SK-N-SH (cell line): ENCODE measurements at regions not wholly inside any gene's neighbourhood (a gene's known extent, or its start where the extent isn't known, plus 50 kb on each side); places are given as distances from the start of the nearest gene placed in this dataset.

Experiments used
- FOXM1 ChIP-seq: IDR thresholded peaks from 2 replicates; pipeline ENCODE4 v1.4.0; 2012; ENCODE audit warnings: low read depth, mild to moderate bottlenecking
- RAD21 ChIP-seq: IDR thresholded peaks from 2 replicates; pipeline ENCODE4 v1.6.1; 2012; ENCODE audit warnings: mild to moderate bottlenecking, low read length
- RCOR1 ChIP-seq: fragments of 150-350 bp; IDR thresholded peaks from 2 replicates; pipeline ENCODE4 v1.6.1; 2017; ENCODE audit warnings: antibody characterized with exemption, low read length
- RFX5 ChIP-seq: IDR thresholded peaks from 2 replicates; pipeline ENCODE4 v1.6.1; 2012; ENCODE audit warnings: mild to moderate bottlenecking, improper control_type of control experiment, low read length
- RXRA ChIP-seq: IDR thresholded peaks from 2 replicates; pipeline ENCODE4 v1.4.0; 2012; ENCODE audit warnings: low read depth, mild to moderate bottlenecking, borderline replicate concordance
- TCF12 ChIP-seq: IDR thresholded peaks from 2 replicates; pipeline ENCODE4 v1.4.0; 2012
- TF ChIP-seq, protein P1 (sequence below): fragments of 200-600 bp; sonication (generic); IDR thresholded peaks from 2 replicates; pipeline ENCODE4 v1.6.1; 2017; ENCODE audit warnings: antibody characterized with exemption, mild to moderate bottlenecking, moderate library complexity

DNA sequence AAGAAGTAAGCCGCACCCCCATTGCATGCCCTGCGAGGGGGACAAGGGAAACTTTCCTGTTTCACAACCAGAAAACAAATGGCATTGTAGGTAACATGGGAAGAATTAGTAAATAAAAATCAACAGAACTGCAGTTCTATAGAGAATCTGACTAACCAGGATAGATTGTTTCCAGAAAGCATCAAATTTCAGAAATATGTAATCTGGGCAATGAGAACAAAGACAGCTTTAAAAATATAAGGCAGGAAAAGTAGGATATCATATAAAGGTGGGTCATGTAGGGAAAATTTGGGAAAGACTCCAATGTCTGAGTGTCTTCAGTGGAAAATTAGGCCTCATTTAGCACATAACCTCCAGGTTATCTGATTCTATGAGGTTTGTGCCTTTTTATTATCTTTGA lies 58.3 kb upstream of the RANBP6 start:
- TF ChIP-seq, protein P1, sequence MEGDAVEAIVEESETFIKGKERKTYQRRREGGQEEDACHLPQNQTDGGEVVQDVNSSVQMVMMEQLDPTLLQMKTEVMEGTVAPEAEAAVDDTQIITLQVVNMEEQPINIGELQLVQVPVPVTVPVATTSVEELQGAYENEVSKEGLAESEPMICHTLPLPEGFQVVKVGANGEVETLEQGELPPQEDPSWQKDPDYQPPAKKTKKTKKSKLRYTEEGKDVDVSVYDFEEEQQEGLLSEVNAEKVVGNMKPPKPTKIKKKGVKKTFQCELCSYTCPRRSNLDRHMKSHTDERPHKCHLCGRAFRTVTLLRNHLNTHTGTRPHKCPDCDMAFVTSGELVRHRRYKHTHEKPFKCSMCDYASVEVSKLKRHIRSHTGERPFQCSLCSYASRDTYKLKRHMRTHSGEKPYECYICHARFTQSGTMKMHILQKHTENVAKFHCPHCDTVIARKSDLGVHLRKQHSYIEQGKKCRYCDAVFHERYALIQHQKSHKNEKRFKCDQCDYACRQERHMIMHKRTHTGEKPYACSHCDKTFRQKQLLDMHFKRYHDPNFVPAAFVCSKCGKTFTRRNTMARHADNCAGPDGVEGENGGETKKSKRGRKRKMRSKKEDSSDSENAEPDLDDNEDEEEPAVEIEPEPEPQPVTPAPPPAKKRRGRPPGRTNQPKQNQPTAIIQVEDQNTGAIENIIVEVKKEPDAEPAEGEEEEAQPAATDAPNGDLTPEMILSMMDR: no peak
- no peak for TF ChIP-seq TCF12
- TF ChIP-seq FOXM1: no peak
- TF ChIP-seq RXRA: no peak
- TF ChIP-seq RCOR1: no peak
- no peak for TF ChIP-seq RFX5
- no peak for TF ChIP-seq RAD21
